Chondrocyte (in vitro differentiated cells): ENCODE measurements at regions not wholly inside any gene's neighbourhood (a gene's known extent, or its start where the extent isn't known, plus 50 kb on each side); places are given as distances from the start of the nearest gene placed in this dataset.

ENCODE experiments used
- DNase-seq: peaks from one replicate; pipeline ENCODE4 v3.0.0; 2021; ENCODE audit warnings: mixed read lengths, low spot score
- H3K27ac Mint-ChIP-seq: one replicate; pipeline ENCODE4 v1.8.0; 2021; ENCODE audit warnings: mild to moderate bottlenecking, moderate library complexity, mixed read lengths; ENCODE audit not compliant: unreplicated experiment
- H3K27me3 Mint-ChIP-seq: 2 replicates; pipeline ENCODE4 v1.8.0; 2021; ENCODE audit warnings: low read depth, mixed read lengths
- H3K36me3 Mint-ChIP-seq: 2 replicates; pipeline ENCODE4 v1.8.0; 2021; ENCODE audit warnings: low read depth, mixed read lengths
- H3K4me1 Mint-ChIP-seq: 2 replicates; pipeline ENCODE4 v1.8.0; 2021; ENCODE audit warnings: low read depth, mild to moderate bottlenecking, mixed read lengths
- H3K4me3 Mint-ChIP-seq: one replicate; pipeline ENCODE4 v1.8.0; 2021; ENCODE audit warnings: mild to moderate bottlenecking, moderate library complexity, mixed read lengths; ENCODE audit not compliant: unreplicated experiment
- H3K9me3 Mint-ChIP-seq: 2 replicates; pipeline ENCODE4 v1.8.0; 2021; ENCODE audit warnings: low read depth, mixed read lengths
- CTCF ChIP-seq: fragments of 200-600 bp; sonication (generic); IDR thresholded peaks from 2 replicates; pipeline ENCODE4 v1.5.0; 2021; ENCODE audit warnings: antibody characterized with exemption, mild to moderate bottlenecking, moderate library complexity

GRCh38 chr4:35900286-35901243 is 343.7 kb downstream of the ARAP2 start:
- H3K27ac Mint-ChIP-seq, result no peak overlapping the region
- peaks cover 11% of the 10 kb centered on the region for H3K9me3 Mint-ChIP-seq
- peaks cover 2% of the 10 kb centered on the region for H3K27me3 Mint-ChIP-seq
- no peak for DNase-seq
- TF ChIP-seq CTCF, result no peak
- H3K4me1 Mint-ChIP-seq, result no peaks in the 10 kb centered on the region
- no peaks in the 10 kb centered on the region for H3K36me3 Mint-ChIP-seq
- H3K4me3 Mint-ChIP-seq, result no peak overlapping the region

- Mint-ChIP-seq H3K9me3 (no peaks in the 10 kb centered on the region), H3K4me1 (no peaks in the 10 kb centered on the region), H3K27me3 (peaks cover 2% of the 10 kb centered on the region), H3K36me3 (no peaks in the 10 kb centered on the region), H3K27ac (no peak overlapping the region), H3K4me3 (no peak overlapping the region)
- no peak for TF ChIP-seq CTCF
- no peak for DNase-seq
Measured at GRCh38 chr4:35912174-35912573, 332.1 kb downstream of the ARAP2 start.

GRCh38 chr4:35918491-35918977 is 325.8 kb downstream of the ARAP2 start:
- Mint-ChIP-seq H3K4me1 (no peaks in the 10 kb centered on the region), H3K36me3 (no peaks in the 10 kb centered on the region), H3K4me3 (no peak overlapping the region), H3K27ac (no peak overlapping the region), H3K27me3 (peaks cover 2% of the 10 kb centered on the region), H3K9me3 (no peaks in the 10 kb centered on the region)
- DNase-seq, result no peak
- TF ChIP-seq CTCF, result no peak

GRCh38 chr4:35925806-35926205 is 318.5 kb downstream of the ARAP2 start:
- no peak for DNase-seq
- Mint-ChIP-seq H3K9me3 (no peaks in the 10 kb centered on the region), H3K27me3 (peaks cover 6% of the 10 kb centered on the region), H3K4me1 (no peaks in the 10 kb centered on the region), H3K4me3 (no peak overlapping the region), H3K27ac (no peak overlapping the region), H3K36me3 (no peaks in the 10 kb centered on the region)
- TF ChIP-seq CTCF, result no peak

- Mint-ChIP-seq H3K27ac (no peak overlapping the region), H3K4me3 (no peak overlapping the region), H3K9me3 (no peaks in the 10 kb centered on the region), H3K27me3 (peaks cover 9% of the 10 kb centered on the region), H3K4me1 (no peaks in the 10 kb centered on the region), H3K36me3 (no peaks in the 10 kb centered on the region)
- no peak for TF ChIP-seq CTCF
- DNase-seq, result no peak
Measured at GRCh38 chr4:35926788-35927187, 317.5 kb downstream of the ARAP2 start.
